Liver (tissue), 8 donors: ENCODE measurements at regions not wholly inside any gene's neighbourhood (a gene's known extent, or its start where the extent isn't known, plus 50 kb on each side); places are given as distances from the start of the nearest gene placed in this dataset.

Experiments used
- DNase-seq: peaks from one replicate; pipeline ENCODE4 v3.0.0-alpha.2; 2017; ENCODE audit warnings: low spot score
- H3K27ac ChIP-seq, 2 donors: one replicate each; pipeline ENCODE4 v1.7.0; 2013; ENCODE audit warnings: inconsistent platforms in 2 of 2, low read length in 2 of 2, control low read depth in 1 of 2, low read depth in 1 of 2, mild to moderate bottlenecking in 1 of 2
- H3K27me3 ChIP-seq, 4 donors: one replicate each; pipeline versions ENCODE4 v1.6.1 to v1.7.0; 2013; ENCODE audit warnings: low read length in 3 of 4, inconsistent platforms in 1 of 4, mild to moderate bottlenecking in 1 of 4, moderate library complexity in 1 of 4; ENCODE audit not compliant: control insufficient read depth in 4 of 4, insufficient read depth in 4 of 4
- H3K36me3 ChIP-seq, 4 donors: one replicate each; pipeline versions ENCODE4 v1.6.1 to v1.7.0; 2013; ENCODE audit warnings: low read length in 3 of 4, mild to moderate bottlenecking in 3 of 4, low read depth in 1 of 4, moderate library complexity in 1 of 4; ENCODE audit not compliant: control insufficient read depth in 4 of 4, insufficient read depth in 3 of 4
- H3K4me1 ChIP-seq, 4 donors: one replicate each; pipeline versions ENCODE4 v1.6.1 to v1.7.0; 2013; ENCODE audit warnings: low read length in 3 of 4, mild to moderate bottlenecking in 3 of 4, moderate library complexity in 1 of 4; ENCODE audit not compliant: control insufficient read depth in 4 of 4, insufficient read depth in 4 of 4
- H3K4me3 ChIP-seq, 3 donors: one replicate each; pipeline versions ENCODE4 v1.6.1 to v1.7.0; 2013; ENCODE audit warnings: low read length in 3 of 3, control low read depth in 1 of 3, low read depth in 1 of 3, mild to moderate bottlenecking in 1 of 3
- H3K9ac ChIP-seq, 2 donors: one replicate each; pipeline ENCODE4 v1.7.0; 2013; ENCODE audit warnings: low read length in 2 of 2, mild to moderate bottlenecking in 2 of 2, moderate library complexity in 2 of 2, control low read depth in 1 of 2, low read depth in 1 of 2
- H3K9me3 ChIP-seq, 4 donors: one replicate each; pipeline versions ENCODE4 v1.6.1 to v1.7.0; 2013; ENCODE audit warnings: low read length in 3 of 4; ENCODE audit not compliant: control insufficient read depth in 4 of 4
- EGR1 ChIP-seq, 2 donors: IDR thresholded peaks; 2 replicates each; pipeline ENCODE4 v1.6.1; 2016 to 2018; ENCODE audit warnings: antibody characterized with exemption in 2 of 2, low read depth in 2 of 2
- FOXA1 ChIP-seq: IDR thresholded peaks from 2 replicates; pipeline ENCODE4 v1.6.1; 2016; ENCODE audit warnings: antibody characterized with exemption
- FOXA2 ChIP-seq: IDR thresholded peaks from 2 replicates; pipeline ENCODE4 v1.6.1; 2016; ENCODE audit warnings: antibody characterized with exemption
- GABPA ChIP-seq, 2 donors: IDR thresholded peaks in 1 of 2; conservative IDR thresholded peaks in 1 of 2; 2 replicates each; pipeline ENCODE4 v1.6.1; 2016; ENCODE audit warnings: antibody characterized with exemption in 2 of 2, mild to moderate bottlenecking in 1 of 2, moderate library complexity in 1 of 2
- HNF4A ChIP-seq, 2 donors: conservative IDR thresholded peaks; 2 replicates each; pipeline ENCODE4 v1.6.1; 2016; ENCODE audit warnings: antibody characterized with exemption in 2 of 2, mild to moderate bottlenecking in 2 of 2
- HNF4G ChIP-seq: IDR thresholded peaks from 2 replicates; pipeline ENCODE4 v1.6.1; 2016; ENCODE audit warnings: antibody characterized with exemption
- JUND ChIP-seq, 2 donors: IDR thresholded peaks; 2 replicates each; pipeline ENCODE4 v1.6.1; 2016; ENCODE audit warnings: antibody characterized with exemption in 2 of 2
- NR2F2 ChIP-seq: IDR thresholded peaks from 2 replicates; pipeline ENCODE4 v1.6.1; 2016; ENCODE audit warnings: antibody characterized with exemption
- RAD21 ChIP-seq, 2 donors: IDR thresholded peaks; 2 replicates each; pipeline ENCODE4 v1.6.1; 2016; ENCODE audit warnings: antibody characterized with exemption in 2 of 2, mild to moderate bottlenecking in 2 of 2
- RXRA ChIP-seq, 2 donors: IDR thresholded peaks; 2 replicates each; pipeline ENCODE4 v1.6.1; 2017 to 2018; ENCODE audit warnings: antibody characterized with exemption in 2 of 2, mild to moderate bottlenecking in 1 of 2
- SP1 ChIP-seq: IDR thresholded peaks from 2 replicates; pipeline ENCODE4 v1.6.1; 2018; ENCODE audit warnings: antibody characterized with exemption, mild to moderate bottlenecking
- TAF1 ChIP-seq: conservative IDR thresholded peaks from 2 replicates; pipeline ENCODE4 v1.6.1; 2016; ENCODE audit warnings: antibody characterized with exemption, mild to moderate bottlenecking
- YY1 ChIP-seq: IDR thresholded peaks from 2 replicates; pipeline ENCODE4 v1.6.1; 2016; ENCODE audit warnings: antibody characterized with exemption, mild to moderate bottlenecking
- WGBS: extraction: QIAGEN DNeasy Blood & Tissue Kit; methylation state at CpG from one replicate; pipeline ENCODE4 v1.1.7; 2013; 5-methylcytosine and 5-hydroxymethylcytosine counted together
- TF ChIP-seq, protein P1 (sequence below): IDR thresholded peaks from 2 replicates; pipeline ENCODE4 v1.6.1; 2016; ENCODE audit warnings: antibody characterized with exemption, mild to moderate bottlenecking
- TF ChIP-seq, protein P2 (sequence below): fragments of 150-350 bp; IDR thresholded peaks from 2 replicates; pipeline ENCODE4 v1.5.1; 2017; ENCODE audit warnings: improper control_type of control experiment, low read depth, low read length; ENCODE audit not compliant: missing input control
- TF ChIP-seq, protein P3 (sequence below): IDR thresholded peaks from 2 replicates; pipeline ENCODE4 v1.6.1; 2016; ENCODE audit warnings: antibody characterized with exemption
- donor health status: healthy.
- donor health status: healthy.
- donor health status: healthy.
- donor health status: healthy.
- donor health status: healthy.

DNA sequence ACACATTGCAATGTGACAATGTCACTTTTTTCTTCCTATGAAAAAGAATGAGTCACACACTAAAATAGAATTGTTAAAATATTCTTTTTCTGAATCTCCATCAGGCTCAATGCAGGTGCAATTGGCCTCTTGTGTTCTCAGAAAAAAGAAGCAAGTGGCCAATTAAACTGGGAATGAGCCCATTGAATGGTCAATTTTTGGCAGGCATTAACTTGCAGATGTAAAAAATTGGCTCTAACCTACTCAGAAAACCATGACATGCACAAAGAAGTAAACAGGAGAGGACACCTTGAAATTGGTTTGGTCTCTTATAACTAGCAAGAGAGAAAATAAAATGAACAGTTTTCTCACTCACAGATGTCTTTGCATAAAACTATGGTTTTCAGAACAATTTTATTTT lies 820.8 kb downstream of the TBL1XR1 start:
- no peaks in the 10 kb centered on the region for H3K36me3 ChIP-seq
- no peak overlapping the region for H3K4me3 ChIP-seq
- no peak overlapping the region for H3K27ac ChIP-seq
- no peak overlapping the region for H3K9ac ChIP-seq
- no peaks in the 10 kb centered on the region for H3K27me3 ChIP-seq
- TF ChIP-seq, protein P1, sequence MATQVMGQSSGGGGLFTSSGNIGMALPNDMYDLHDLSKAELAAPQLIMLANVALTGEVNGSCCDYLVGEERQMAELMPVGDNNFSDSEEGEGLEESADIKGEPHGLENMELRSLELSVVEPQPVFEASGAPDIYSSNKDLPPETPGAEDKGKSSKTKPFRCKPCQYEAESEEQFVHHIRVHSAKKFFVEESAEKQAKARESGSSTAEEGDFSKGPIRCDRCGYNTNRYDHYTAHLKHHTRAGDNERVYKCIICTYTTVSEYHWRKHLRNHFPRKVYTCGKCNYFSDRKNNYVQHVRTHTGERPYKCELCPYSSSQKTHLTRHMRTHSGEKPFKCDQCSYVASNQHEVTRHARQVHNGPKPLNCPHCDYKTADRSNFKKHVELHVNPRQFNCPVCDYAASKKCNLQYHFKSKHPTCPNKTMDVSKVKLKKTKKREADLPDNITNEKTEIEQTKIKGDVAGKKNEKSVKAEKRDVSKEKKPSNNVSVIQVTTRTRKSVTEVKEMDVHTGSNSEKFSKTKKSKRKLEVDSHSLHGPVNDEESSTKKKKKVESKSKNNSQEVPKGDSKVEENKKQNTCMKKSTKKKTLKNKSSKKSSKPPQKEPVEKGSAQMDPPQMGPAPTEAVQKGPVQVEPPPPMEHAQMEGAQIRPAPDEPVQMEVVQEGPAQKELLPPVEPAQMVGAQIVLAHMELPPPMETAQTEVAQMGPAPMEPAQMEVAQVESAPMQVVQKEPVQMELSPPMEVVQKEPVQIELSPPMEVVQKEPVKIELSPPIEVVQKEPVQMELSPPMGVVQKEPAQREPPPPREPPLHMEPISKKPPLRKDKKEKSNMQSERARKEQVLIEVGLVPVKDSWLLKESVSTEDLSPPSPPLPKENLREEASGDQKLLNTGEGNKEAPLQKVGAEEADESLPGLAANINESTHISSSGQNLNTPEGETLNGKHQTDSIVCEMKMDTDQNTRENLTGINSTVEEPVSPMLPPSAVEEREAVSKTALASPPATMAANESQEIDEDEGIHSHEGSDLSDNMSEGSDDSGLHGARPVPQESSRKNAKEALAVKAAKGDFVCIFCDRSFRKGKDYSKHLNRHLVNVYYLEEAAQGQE = no peak
- TF ChIP-seq NR2F2 = no peak
- no peak for TF ChIP-seq EGR1 (IDR thresholded peaks at IDR 0.05; ENCODE audit: low read depth in 2 of 2)
- TF ChIP-seq RAD21 (IDR thresholded peaks at IDR 0.05) = no peak
- TF ChIP-seq YY1 = no peak
- no peak for TF ChIP-seq GABPA (IDR thresholded peaks at IDR 0.05 in 1 of 2, conservative IDR thresholded peaks at IDR 0.05 in 1 of 2)
- TF ChIP-seq HNF4A (conservative IDR thresholded peaks at IDR 0.05) = no peak
- no peak for TF ChIP-seq FOXA2
- no peak for TF ChIP-seq SP1
- H3K9me3 ChIP-seq = no peaks in the 10 kb centered on the region
- no peak for DNase-seq
- no peaks in the 10 kb centered on the region for H3K4me1 ChIP-seq

DNA sequence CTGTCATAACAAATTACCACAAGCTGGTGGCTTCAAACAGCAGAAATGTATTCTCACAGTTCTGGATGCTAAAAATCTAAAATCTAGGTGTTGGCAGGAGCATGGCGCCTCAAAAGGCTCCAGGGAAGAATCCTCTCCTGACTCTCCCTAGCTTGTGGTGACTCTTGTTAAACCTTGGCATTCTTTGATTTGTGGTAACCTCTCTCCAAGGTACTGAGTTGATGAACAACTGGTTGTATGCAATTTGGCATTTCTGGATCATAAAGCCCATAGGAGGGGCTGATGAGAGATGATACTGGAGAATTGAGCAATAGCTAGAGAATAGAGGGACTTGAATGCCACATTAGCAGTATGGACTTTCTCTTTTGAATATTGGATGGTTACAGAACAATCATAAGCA lies 821.8 kb downstream of the TBL1XR1 start:
- H3K4me1 ChIP-seq = no peaks in the 10 kb centered on the region
- TF ChIP-seq JUND (IDR thresholded peaks at IDR 0.05) (no peak), HNF4A (conservative IDR thresholded peaks at IDR 0.05) (no peak), EGR1 (IDR thresholded peaks at IDR 0.05; ENCODE audit: low read depth in 2 of 2) (no peak)
- TF ChIP-seq, protein P2, sequence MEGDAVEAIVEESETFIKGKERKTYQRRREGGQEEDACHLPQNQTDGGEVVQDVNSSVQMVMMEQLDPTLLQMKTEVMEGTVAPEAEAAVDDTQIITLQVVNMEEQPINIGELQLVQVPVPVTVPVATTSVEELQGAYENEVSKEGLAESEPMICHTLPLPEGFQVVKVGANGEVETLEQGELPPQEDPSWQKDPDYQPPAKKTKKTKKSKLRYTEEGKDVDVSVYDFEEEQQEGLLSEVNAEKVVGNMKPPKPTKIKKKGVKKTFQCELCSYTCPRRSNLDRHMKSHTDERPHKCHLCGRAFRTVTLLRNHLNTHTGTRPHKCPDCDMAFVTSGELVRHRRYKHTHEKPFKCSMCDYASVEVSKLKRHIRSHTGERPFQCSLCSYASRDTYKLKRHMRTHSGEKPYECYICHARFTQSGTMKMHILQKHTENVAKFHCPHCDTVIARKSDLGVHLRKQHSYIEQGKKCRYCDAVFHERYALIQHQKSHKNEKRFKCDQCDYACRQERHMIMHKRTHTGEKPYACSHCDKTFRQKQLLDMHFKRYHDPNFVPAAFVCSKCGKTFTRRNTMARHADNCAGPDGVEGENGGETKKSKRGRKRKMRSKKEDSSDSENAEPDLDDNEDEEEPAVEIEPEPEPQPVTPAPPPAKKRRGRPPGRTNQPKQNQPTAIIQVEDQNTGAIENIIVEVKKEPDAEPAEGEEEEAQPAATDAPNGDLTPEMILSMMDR = no peak
- DNase-seq = no peak
- 91% methylated on average over 1 of the region's 1 CpG for WGBS
- no peaks in the 10 kb centered on the region for H3K27me3 ChIP-seq
- no peak overlapping the region for H3K9ac ChIP-seq
- no peak overlapping the region for H3K27ac ChIP-seq
- H3K4me3 ChIP-seq = no peak overlapping the region
- H3K36me3 ChIP-seq = no peaks in the 10 kb centered on the region
- H3K9me3 ChIP-seq = no peaks in the 10 kb centered on the region

DNA sequence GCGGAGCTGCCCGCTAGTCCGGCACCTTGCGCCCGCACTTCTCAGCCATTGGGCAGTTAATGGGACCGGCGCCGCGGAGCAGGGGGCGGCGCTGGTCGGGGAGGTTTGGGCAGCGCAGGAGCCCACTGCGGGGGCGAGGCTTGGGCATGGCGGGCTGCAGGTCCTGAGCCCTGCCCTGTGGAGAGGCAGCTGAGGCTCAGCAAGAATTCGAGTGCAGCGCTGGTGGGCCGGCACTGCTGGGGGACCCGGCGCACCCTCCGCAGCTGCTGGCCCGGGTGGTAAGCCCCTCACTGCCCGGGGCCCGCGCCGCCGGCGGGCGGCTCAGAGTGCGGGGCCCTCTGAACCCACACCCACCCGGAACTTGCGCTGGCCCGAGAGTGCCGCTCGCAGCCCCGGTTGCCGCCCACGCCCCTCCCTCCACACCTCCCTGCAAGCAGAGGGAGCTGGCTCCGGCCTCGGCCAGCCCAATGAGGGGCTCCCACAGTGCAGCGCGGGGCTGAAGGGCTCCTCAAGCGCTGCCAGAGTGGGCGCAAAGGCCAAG lies 835.0 kb downstream of the TBL1XR1 start:
- H3K27me3 ChIP-seq = no peaks in the 10 kb centered on the region
- H3K27ac ChIP-seq = no peak overlapping the region
- no peaks in the 10 kb centered on the region for H3K4me1 ChIP-seq
- H3K4me3 ChIP-seq = no peak overlapping the region
- H3K9ac ChIP-seq = no peak overlapping the region
- no peak for DNase-seq
- H3K9me3 ChIP-seq = no peaks in the 10 kb centered on the region
- H3K36me3 ChIP-seq = no peaks in the 10 kb centered on the region
- 87% methylated on average over 45 of the region's 45 CpGs for WGBS
- no peak for TF ChIP-seq SP1
- TF ChIP-seq GABPA (IDR thresholded peaks at IDR 0.05 in 1 of 2, conservative IDR thresholded peaks at IDR 0.05 in 1 of 2) = no peak
- no peak for TF ChIP-seq FOXA1
- TF ChIP-seq, protein P1 = no peak
- TF ChIP-seq, protein P3, sequence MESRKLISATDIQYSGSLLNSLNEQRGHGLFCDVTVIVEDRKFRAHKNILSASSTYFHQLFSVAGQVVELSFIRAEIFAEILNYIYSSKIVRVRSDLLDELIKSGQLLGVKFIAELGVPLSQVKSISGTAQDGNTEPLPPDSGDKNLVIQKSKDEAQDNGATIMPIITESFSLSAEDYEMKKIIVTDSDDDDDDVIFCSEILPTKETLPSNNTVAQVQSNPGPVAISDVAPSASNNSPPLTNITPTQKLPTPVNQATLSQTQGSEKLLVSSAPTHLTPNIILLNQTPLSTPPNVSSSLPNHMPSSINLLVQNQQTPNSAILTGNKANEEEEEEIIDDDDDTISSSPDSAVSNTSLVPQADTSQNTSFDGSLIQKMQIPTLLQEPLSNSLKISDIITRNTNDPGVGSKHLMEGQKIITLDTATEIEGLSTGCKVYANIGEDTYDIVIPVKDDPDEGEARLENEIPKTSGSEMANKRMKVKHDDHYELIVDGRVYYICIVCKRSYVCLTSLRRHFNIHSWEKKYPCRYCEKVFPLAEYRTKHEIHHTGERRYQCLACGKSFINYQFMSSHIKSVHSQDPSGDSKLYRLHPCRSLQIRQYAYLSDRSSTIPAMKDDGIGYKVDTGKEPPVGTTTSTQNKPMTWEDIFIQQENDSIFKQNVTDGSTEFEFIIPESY = no peak
- TF ChIP-seq HNF4G = no peak
- TF ChIP-seq TAF1 = no peak
- no peak for TF ChIP-seq RXRA (IDR thresholded peaks at IDR 0.05)
